Activated CD4-positive, alpha-beta T cell treated with anti-CD3 and anti-CD28 coated beads, Interleukin-2, amount 10 ng/mL, durations not matched to agents 24 days and 14 days (primary cell): ENCODE measurements at regions not wholly inside any gene's neighbourhood (a gene's known extent, or its start where the extent isn't known, plus 50 kb on each side); places are given as distances from the start of the nearest gene placed in this dataset.

Source experiments
- DNase-seq: peaks from one replicate; pipeline ENCODE4 v3.0.0; 2022
- H3K27ac Mint-ChIP-seq: one replicate; pipeline ENCODE4 v1.8.0; 2022; ENCODE audit warnings: mild to moderate bottlenecking, mixed read lengths
- H3K27me3 Mint-ChIP-seq: one replicate; pipeline ENCODE4 v1.8.0; 2022; ENCODE audit warnings: mixed read lengths
- H3K36me3 Mint-ChIP-seq: one replicate; pipeline ENCODE4 v1.8.0; 2022; ENCODE audit warnings: low read depth, mild to moderate bottlenecking, mixed read lengths
- H3K4me1 Mint-ChIP-seq: one replicate; pipeline ENCODE4 v1.8.0; 2021; ENCODE audit warnings: mixed read lengths
- H3K4me3 Mint-ChIP-seq: one replicate; pipeline ENCODE4 v1.8.0; 2022; ENCODE audit warnings: mild to moderate bottlenecking, moderate library complexity, mixed read lengths
- H3K9me3 Mint-ChIP-seq: one replicate; pipeline ENCODE4 v1.8.0; 2021; ENCODE audit warnings: mixed read lengths
- intact Hi-C: fragments of 100-400 bp; cut with micrococcal nuclease; formaldehyde crosslinking; loops from one replicate; pipeline ENCODE4 v1.15.1; 2023

DNA sequence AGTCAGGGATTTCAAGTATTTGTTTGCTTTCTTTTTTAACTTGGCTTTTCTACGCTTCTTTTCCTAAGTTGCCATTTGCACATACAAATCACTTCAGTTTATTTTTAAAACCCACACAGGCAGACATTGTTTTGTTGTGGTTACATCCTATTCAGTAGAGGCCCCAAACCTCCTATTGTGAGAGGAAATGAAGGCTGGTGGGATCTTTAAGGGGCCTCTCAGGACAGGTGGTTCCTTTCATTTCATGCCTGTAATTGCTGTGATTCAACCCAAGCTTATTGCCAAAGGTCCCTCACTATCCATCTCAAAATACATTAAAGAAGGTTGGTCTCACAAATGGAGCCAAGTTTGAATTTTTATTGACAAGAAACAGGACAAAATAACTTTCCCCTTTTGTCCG lies 257.1 kb downstream of the ADAMTS20 start:
- no peaks in the 10 kb centered on the region for H3K36me3 Mint-ChIP-seq
- intact Hi-C loops, result no loop called here
- no peaks in the 10 kb centered on the region for H3K9me3 Mint-ChIP-seq
- no peak for DNase-seq
- H3K27me3 Mint-ChIP-seq, result no peaks in the 10 kb centered on the region
- H3K27ac Mint-ChIP-seq, result no peak overlapping the region
- no peaks in the 10 kb centered on the region for H3K4me1 Mint-ChIP-seq
- H3K4me3 Mint-ChIP-seq, result no peak overlapping the region

DNA sequence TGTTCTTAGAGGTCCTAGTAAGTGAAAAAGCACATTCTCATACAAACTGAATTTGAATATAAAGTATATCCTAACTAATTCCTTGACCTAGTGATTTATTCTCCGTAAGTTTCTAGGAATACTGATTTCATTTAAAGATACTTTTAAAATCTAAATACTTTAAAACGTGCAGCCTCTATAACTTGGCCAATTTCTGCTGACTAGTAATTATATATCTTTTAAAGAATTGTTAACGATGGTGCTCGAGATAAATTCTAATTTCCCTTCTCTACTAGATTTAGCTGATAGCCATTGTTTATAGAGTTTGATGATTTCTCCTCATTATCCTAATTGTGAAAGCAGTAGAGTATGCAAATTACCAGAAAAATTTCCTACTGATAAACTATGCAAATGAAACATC lies 257.9 kb downstream of the ADAMTS20 start:
- intact Hi-C loops, result no loop called here
- Mint-ChIP-seq H3K4me1 (no peaks in the 10 kb centered on the region), H3K36me3 (no peaks in the 10 kb centered on the region), H3K27ac (no peak overlapping the region), H3K27me3 (no peaks in the 10 kb centered on the region), H3K9me3 (no peaks in the 10 kb centered on the region), H3K4me3 (no peak overlapping the region)
- DNase-seq, result no peak

DNA sequence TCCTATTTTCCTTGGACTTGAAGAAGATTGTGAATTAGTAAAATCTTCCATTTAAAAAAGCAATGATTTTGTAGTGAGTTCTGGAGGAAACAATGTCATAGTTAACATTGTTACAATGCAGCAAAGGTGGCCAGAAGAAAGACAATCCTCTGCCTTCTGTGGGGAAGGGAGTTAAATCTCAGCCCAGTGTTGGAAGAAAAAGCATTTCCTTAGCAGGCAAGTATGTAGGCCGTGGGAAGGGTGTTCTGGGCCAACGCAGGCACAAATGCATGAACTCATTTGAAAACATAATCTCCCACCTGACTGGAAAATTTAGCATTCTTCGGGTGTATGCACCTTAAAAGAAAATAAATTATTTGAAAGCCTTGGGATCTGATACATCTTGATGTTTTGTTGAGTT lies 258.6 kb downstream of the ADAMTS20 start:
- Mint-ChIP-seq H3K4me3 (no peak overlapping the region), H3K9me3 (no peaks in the 10 kb centered on the region), H3K27me3 (no peaks in the 10 kb centered on the region), H3K36me3 (no peaks in the 10 kb centered on the region), H3K27ac (no peak overlapping the region), H3K4me1 (no peaks in the 10 kb centered on the region)
- intact Hi-C loops, result no loop called here
- DNase-seq, result no peak

DNA sequence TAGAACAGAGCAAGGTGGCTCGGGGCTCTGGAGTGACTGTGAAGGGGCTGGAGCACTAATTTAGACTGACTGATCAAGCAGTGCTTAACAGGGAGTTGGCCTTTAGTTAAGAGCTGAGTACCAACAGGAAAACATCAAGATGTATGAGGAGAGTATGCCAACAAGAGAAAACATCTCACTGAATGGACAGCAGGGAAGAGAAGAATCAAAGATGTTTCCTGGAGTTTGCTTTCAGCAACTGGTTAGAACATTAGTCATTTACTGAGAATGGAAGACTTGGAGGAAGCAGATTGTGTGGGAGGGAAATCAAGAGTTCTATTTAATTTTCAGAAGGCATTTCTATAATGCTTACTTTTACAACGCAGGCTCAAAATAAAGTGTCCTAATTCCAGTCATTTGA lies 259.3 kb downstream of the ADAMTS20 start:
- H3K4me1 Mint-ChIP-seq, result no peaks in the 10 kb centered on the region
- H3K36me3 Mint-ChIP-seq, result no peaks in the 10 kb centered on the region
- no peaks in the 10 kb centered on the region for H3K27me3 Mint-ChIP-seq
- no peak for DNase-seq
- no peaks in the 10 kb centered on the region for H3K9me3 Mint-ChIP-seq
- no peak overlapping the region for H3K27ac Mint-ChIP-seq
- H3K4me3 Mint-ChIP-seq, result no peak overlapping the region
- intact Hi-C loops, result no loop called here

DNA sequence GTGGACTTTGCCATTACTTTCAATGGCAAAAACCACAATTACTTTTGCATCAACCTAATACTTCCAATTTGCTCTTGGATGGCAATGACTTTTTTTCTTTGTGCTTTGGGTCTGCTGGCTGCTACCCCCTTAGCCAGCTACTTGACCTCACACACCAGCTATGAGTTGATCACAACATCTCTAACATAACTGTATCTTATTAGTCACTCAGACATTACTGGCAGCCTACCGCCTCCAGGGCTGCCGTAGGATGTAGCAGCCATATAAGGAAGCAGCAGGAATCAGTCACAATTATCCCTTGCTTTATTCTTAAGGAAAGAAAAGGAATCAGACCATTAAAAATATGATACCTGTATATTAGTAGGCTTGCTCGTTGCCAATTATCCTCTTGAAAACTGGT lies 260.5 kb downstream of the ADAMTS20 start:
- intact Hi-C loops, result no loop called here
- no peak overlapping the region for H3K4me3 Mint-ChIP-seq
- H3K27me3 Mint-ChIP-seq, result no peaks in the 10 kb centered on the region
- H3K4me1 Mint-ChIP-seq, result no peaks in the 10 kb centered on the region
- H3K9me3 Mint-ChIP-seq, result no peaks in the 10 kb centered on the region
- H3K27ac Mint-ChIP-seq, result no peak overlapping the region
- no peak for DNase-seq
- no peaks in the 10 kb centered on the region for H3K36me3 Mint-ChIP-seq

DNA sequence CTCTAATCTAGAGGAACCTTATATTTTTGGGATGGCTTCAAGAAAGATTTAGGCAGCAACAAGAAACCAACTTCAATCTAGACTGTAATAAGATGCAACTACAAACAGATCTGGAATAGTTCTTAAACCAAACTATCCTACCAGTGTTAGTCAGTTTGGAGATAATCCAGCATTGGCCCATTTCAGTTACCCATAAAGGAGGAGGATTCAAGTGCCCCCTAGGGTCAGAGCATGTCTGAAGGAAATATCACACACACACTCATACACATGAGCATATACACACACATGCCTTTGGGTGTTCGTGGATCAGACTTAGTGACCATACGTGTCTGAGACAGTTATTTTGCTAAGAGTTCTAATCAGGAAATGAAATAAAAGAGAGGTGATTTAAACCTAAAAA lies 261.2 kb downstream of the ADAMTS20 start:
- Mint-ChIP-seq H3K4me1 (no peaks in the 10 kb centered on the region), H3K4me3 (no peak overlapping the region), H3K27me3 (no peaks in the 10 kb centered on the region), H3K36me3 (no peaks in the 10 kb centered on the region), H3K9me3 (no peaks in the 10 kb centered on the region), H3K27ac (no peak overlapping the region)
- intact Hi-C loops, result no loop called here
- no peak for DNase-seq

DNA sequence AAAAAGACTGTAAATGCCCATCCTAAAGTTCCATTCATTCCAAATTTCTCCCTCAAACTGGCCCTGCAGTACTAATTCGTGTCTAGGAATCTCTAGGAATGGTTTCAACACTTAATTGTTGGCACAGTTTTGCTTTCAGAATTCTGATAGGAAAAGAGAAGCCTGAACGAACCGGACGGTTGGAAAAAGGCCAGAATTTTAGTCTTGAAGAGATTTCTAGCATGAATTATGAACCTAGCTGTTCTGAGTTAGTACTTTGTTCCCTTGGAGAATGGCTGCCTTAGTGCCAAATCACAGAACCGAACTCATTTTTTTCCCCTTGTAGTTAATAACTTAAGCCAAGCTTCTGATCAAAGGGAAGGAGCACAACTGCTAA lies 262.6 kb downstream of the ADAMTS20 start:
- no peak for DNase-seq
- Mint-ChIP-seq H3K27ac (no peak overlapping the region), H3K9me3 (no peaks in the 10 kb centered on the region), H3K27me3 (no peaks in the 10 kb centered on the region), H3K36me3 (no peaks in the 10 kb centered on the region), H3K4me1 (no peaks in the 10 kb centered on the region), H3K4me3 (no peak overlapping the region)
- intact Hi-C loops, result no loop called here

DNA sequence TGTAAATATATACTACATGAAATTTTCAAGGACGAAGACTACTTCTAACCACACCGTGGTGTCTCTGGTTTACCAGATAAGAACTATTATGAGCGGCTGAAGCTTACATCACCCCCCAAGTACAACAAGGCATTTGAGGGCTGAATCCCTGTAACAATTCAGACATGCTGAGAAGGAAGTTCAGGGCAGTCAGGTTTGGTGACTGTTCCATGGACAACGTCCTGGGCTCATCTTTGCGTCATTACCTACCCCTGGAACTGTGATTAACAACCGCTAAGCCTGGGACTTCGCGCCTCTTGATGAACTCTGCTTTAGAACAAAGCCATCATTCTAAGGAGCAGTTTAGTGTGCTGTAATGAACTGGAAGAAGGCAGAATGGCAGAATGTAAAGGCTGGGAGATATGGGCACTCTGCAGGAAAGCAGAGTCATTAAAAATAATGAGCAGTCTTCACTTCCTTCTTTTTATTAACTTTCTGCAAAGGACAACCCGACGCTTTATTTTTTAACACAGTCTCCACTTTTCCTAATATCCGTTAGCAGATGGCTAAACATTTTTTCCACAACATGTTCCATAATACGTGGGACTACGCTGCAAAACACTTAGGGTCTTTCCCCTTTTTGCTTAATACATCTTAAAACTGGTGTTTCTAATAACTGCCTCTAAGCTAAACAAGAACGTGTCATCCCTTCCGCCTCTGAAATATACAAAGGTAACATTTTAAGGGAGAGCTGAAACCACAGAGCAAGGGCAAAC lies 263.2 kb downstream of the ADAMTS20 start:
- Mint-ChIP-seq H3K36me3 (no peaks in the 10 kb centered on the region), H3K27me3 (no peaks in the 10 kb centered on the region), H3K27ac (no peak overlapping the region), H3K4me1 (no peaks in the 10 kb centered on the region), H3K9me3 (no peaks in the 10 kb centered on the region), H3K4me3 (no peak overlapping the region)
- intact Hi-C loops, result no loop called here
- DNase-seq, result no peak

DNA sequence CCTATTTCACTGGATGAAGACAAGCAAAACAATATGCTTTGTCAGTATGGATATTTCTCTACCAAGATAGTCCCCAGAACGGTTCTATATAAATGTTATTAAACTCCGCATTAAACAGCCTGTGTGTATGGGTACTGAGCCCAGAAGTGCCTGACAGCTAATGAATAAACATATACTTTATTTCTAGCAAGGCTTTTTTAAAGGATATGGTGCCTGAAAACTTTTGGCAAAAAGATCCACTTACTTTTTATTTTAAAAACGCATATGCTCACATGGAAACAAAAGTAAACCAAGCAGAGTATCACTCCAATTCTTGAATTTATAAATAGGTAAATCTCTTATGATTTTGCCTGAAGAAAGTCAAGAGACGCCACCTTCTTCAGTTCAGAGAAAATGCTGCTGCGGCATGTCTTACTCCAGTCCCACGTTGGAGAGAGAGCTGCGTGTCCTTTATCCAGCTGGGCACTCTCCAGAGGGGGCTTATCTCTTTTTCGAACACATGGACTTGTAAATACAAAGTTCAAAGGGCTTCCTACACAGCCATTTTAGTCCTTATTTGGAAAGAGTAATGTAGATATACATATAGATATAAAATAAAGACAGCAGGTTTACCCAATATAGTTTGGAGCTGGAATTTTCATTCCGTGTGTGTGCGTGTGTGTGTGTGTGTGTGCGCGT lies 264.2 kb downstream of the ADAMTS20 start:
- H3K4me3 Mint-ChIP-seq, result no peak overlapping the region
- H3K36me3 Mint-ChIP-seq, result no peaks in the 10 kb centered on the region
- no peak for DNase-seq
- no peaks in the 10 kb centered on the region for H3K27me3 Mint-ChIP-seq
- H3K9me3 Mint-ChIP-seq, result no peaks in the 10 kb centered on the region
- intact Hi-C loops, result no loop called here
- H3K4me1 Mint-ChIP-seq, result no peaks in the 10 kb centered on the region
- H3K27ac Mint-ChIP-seq, result no peak overlapping the region

DNA sequence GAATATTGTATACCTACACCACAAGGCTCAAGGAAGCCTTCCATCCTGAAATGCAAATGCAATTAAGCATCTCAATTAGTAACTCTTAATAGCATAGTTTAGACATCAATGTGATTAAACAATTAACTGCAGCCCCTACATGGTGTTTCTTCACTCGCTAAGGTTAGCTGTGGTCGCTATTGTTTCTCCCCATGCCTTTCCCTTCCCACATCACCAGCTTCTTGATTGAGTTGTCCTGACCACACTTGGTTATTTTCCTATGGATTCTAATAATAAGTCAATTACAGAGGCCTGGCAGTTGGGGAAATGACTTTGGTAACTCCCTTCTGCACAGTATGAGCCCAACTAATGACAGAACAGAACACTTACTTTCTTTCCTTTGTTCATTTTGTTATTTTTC lies 265.0 kb downstream of the ADAMTS20 start:
- no peak overlapping the region for H3K27ac Mint-ChIP-seq
- no peak overlapping the region for H3K4me3 Mint-ChIP-seq
- no peaks in the 10 kb centered on the region for H3K4me1 Mint-ChIP-seq
- H3K27me3 Mint-ChIP-seq, result no peaks in the 10 kb centered on the region
- H3K9me3 Mint-ChIP-seq, result no peaks in the 10 kb centered on the region
- no peaks in the 10 kb centered on the region for H3K36me3 Mint-ChIP-seq
- no peak for DNase-seq
- intact Hi-C loops, result no loop called here

DNA sequence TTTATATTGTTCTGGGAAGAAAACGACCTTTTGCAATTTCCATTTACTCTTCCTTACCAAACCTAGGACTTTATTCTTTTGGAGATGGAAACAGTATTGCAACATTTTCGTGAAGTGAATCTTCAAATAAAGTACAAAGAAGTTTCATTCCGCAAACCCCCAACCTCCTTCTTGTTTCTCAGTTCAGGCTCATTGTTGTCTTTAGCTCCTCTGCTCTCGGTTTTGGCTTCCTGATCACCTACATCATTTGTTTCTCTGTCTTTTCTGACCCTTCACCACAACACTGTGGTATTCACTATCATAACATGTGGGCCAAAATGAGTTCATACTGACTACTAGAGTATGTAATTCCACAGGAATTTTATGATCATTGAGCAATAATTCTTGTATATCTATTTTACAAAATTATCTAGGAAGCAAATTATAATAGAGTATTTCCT lies 266.8 kb downstream of the ADAMTS20 start:
- Mint-ChIP-seq H3K4me3 (no peak overlapping the region), H3K9me3 (no peaks in the 10 kb centered on the region), H3K27ac (no peak overlapping the region), H3K4me1 (no peaks in the 10 kb centered on the region), H3K27me3 (no peaks in the 10 kb centered on the region), H3K36me3 (no peaks in the 10 kb centered on the region)
- DNase-seq, result peak; percentile 20
- intact Hi-C loops, result no loop called here

DNA sequence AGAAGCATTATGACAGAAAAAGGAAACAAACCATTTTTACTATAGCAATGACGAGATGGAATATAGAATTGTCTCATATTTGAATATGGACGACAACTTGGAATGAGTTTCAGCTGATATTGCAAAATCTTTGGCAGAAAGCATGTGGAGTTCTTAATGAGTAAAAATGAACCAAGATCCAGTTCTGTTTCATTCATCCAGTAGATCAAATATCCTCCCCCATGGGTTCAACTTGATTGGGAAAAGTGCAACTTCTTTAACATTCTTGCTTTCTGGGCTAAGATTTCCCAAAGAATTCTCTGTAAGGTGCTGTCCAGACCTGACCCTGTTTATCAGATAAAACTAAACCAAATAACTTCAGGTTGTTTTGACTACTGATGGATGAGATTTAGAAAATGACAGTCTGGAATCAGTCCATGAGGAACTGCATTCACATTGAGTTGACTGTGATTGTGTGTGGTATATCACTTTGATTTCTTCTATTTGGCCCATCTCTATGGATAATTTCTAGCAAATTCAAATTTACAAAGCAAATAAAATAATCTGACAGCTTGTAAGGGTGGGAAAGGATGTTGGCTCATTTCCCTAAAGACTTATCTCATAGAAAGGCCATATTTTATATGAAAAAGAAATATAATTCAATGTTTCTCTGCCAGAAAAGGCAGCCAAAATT lies 267.4 kb downstream of the ADAMTS20 start:
- intact Hi-C loops, result no loop called here
- Mint-ChIP-seq H3K27ac (no peak overlapping the region), H3K4me3 (no peak overlapping the region), H3K4me1 (no peaks in the 10 kb centered on the region), H3K36me3 (no peaks in the 10 kb centered on the region), H3K27me3 (no peaks in the 10 kb centered on the region), H3K9me3 (no peaks in the 10 kb centered on the region)
- no peak for DNase-seq

DNA sequence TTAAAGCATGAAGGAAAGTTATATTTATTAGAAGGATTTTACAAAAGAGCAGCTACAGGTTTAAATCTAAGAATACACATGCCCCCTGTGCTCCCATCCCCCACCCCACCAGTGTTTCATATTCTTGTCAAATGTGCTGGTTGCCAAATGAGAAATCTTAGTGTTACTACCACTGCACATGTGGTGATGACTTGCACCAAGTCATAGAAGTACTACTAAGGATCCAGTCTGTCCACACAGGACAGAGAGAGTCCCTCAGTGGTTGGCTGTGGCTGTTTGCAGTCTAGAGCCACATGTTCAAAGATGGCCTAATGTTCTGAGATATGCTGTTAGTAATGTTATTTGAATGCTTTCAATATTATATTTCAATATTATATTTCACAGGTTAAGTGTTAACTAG lies 268.8 kb downstream of the ADAMTS20 start:
- DNase-seq, result no peak
- no peaks in the 10 kb centered on the region for H3K9me3 Mint-ChIP-seq
- H3K27ac Mint-ChIP-seq, result no peak overlapping the region
- no peaks in the 10 kb centered on the region for H3K4me1 Mint-ChIP-seq
- no peaks in the 10 kb centered on the region for H3K27me3 Mint-ChIP-seq
- H3K4me3 Mint-ChIP-seq, result no peak overlapping the region
- intact Hi-C loops, result no loop called here
- no peaks in the 10 kb centered on the region for H3K36me3 Mint-ChIP-seq

DNA sequence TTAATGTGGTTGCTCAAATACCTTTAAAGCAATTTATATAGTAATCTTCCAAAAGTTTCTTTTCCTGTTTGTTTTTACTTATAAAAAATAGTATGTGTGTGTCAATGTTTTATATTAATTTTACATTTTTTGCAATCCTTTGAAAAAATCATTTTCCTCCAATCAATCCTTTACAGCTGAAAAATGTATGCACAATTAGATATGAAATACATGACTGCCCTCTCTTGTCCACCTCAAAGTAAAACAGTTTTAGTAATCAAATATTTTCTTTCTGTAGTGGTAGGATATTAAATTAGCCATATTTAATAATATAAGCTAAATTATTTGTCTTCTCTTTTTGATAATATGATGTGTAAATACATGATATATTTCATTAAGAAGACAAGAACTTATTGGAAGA lies 269.9 kb downstream of the ADAMTS20 start:
- Mint-ChIP-seq H3K27me3 (no peaks in the 10 kb centered on the region), H3K4me3 (no peak overlapping the region), H3K27ac (no peak overlapping the region), H3K4me1 (no peaks in the 10 kb centered on the region), H3K36me3 (no peaks in the 10 kb centered on the region), H3K9me3 (no peaks in the 10 kb centered on the region)
- DNase-seq, result no peak
- intact Hi-C loops, result no loop called here
